ENCODE measurements at regions not wholly inside any gene's neighbourhood (a gene's known extent, or its start where the extent isn't known, plus 50 kb on each side); places are given as distances from the start of the nearest gene placed in this dataset.
A peak's percentile ranks its signal among the peaks of the same experiment; 100 is the strongest.

- FAIRE-seq (no peak), DNase-seq (ENCODE audit: insufficient read length, low spot score) (no peak)
Observed at GRCh38 chr2:12363569-12363968, 353.2 kb upstream of the TRIB2 start.

- DNase-seq (ENCODE audit: insufficient read length, low spot score) (no peak), FAIRE-seq (no peak)
Observed at GRCh38 chr2:12369566-12369965, 347.2 kb upstream of the TRIB2 start.

- no peak for DNase-seq (ENCODE audit: insufficient read length, low spot score)
- no peak for FAIRE-seq
Observed at GRCh38 chr2:12376025-12376424, 340.7 kb upstream of the TRIB2 start.

- DNase-seq (ENCODE audit: insufficient read length, low spot score): no peak
- FAIRE-seq: no peak
Observed at GRCh38 chr2:12379143-12379542, 337.6 kb upstream of the TRIB2 start.

GRCh38 chr2:12381543-12382325 lies 335.0 kb upstream of the TRIB2 start:
- FAIRE-seq: no peak

GRCh38 chr2:12382366-12382765 lies 334.4 kb upstream of the TRIB2 start:
- no peak for DNase-seq (ENCODE audit: insufficient read length, low spot score)
- no peak for FAIRE-seq

More at GRCh38 chr2:12381543-12382325, 335.0 kb upstream of the TRIB2 start:
- no peak for DNase-seq (ENCODE audit: insufficient read length, low spot score)

- no peak for FAIRE-seq
- DNase-seq (ENCODE audit: insufficient read length, low spot score): no peak
Observed at GRCh38 chr2:12389344-12390045, 327.2 kb upstream of the TRIB2 start.

GRCh38 chr2:12391116-12391515 lies 325.6 kb upstream of the TRIB2 start:
- no peak for FAIRE-seq
- no peak for DNase-seq (ENCODE audit: insufficient read length, low spot score)

- no peak for FAIRE-seq
Observed at GRCh38 chr2:12396699-12397098, 320.0 kb upstream of the TRIB2 start.

GRCh38 chr2:12397854-12398253 lies 318.9 kb upstream of the TRIB2 start:
- DNase-seq (ENCODE audit: insufficient read length, low spot score) (no peak), FAIRE-seq (no peak)

More at GRCh38 chr2:12396699-12397098, 320.0 kb upstream of the TRIB2 start:
- DNase-seq (ENCODE audit: insufficient read length, low spot score): no peak

- no peak for FAIRE-seq
Observed at GRCh38 chr2:12399240-12399639, 317.5 kb upstream of the TRIB2 start.

GRCh38 chr2:12400543-12400942 lies 316.2 kb upstream of the TRIB2 start:
- FAIRE-seq (no peak), DNase-seq (ENCODE audit: insufficient read length, low spot score) (no peak)

More at GRCh38 chr2:12399240-12399639, 317.5 kb upstream of the TRIB2 start:
- DNase-seq (ENCODE audit: insufficient read length, low spot score): no peak

GRCh38 chr2:12402440-12403139 lies 314.1 kb upstream of the TRIB2 start:
- no peak for FAIRE-seq
- no peak for DNase-seq (ENCODE audit: insufficient read length, low spot score)

GRCh38 chr2:12404497-12404896 lies 312.2 kb upstream of the TRIB2 start:
- DNase-seq (ENCODE audit: insufficient read length, low spot score) (no peak), FAIRE-seq (no peak)

- DNase-seq (ENCODE audit: insufficient read length, low spot score): no peak
- no peak for FAIRE-seq
Observed at GRCh38 chr2:12407160-12407559, 309.6 kb upstream of the TRIB2 start.

- FAIRE-seq (peak; percentile 33), DNase-seq (ENCODE audit: insufficient read length, low spot score) (peak; percentile 34)
Observed at GRCh38 chr2:12412898-12413305, 303.8 kb upstream of the TRIB2 start.

- FAIRE-seq (no peak), DNase-seq (ENCODE audit: insufficient read length, low spot score) (no peak)
Observed at GRCh38 chr2:12415536-12415935, 301.2 kb upstream of the TRIB2 start.

GRCh38 chr2:12416600-12416999 lies 300.1 kb upstream of the TRIB2 start:
- DNase-seq (ENCODE audit: insufficient read length, low spot score): no peak
- FAIRE-seq: no peak

- DNase-seq (ENCODE audit: insufficient read length, low spot score) (no peak), FAIRE-seq (no peak)
Observed at GRCh38 chr2:12417786-12418185, 298.9 kb upstream of the TRIB2 start.

- DNase-seq (ENCODE audit: insufficient read length, low spot score) (no peak), FAIRE-seq (no peak)
Observed at GRCh38 chr2:12419803-12420202, 296.9 kb upstream of the TRIB2 start.

GRCh38 chr2:12421046-12421445 lies 295.7 kb upstream of the TRIB2 start:
- no peak for DNase-seq (ENCODE audit: insufficient read length, low spot score)
- no peak for FAIRE-seq
